DMS79 (cell line): ENCODE measurements at regions not wholly inside any gene's neighbourhood (a gene's known extent, or its start where the extent isn't known, plus 50 kb on each side); places are given as distances from the start of the nearest gene placed in this dataset.

Source experiments
- DNase-seq: peaks from one replicate; lab custom pipeline; 2025; lab: John Stamatoyannopoulos, UW

GRCh38 chr1:239733995-239734394 lies 347.6 kb downstream of the CHRM3 start:
- no peak for DNase-seq

- DNase-seq, result no peak
These were observed 348.7 kb downstream of the CHRM3 start for GRCh38 chr1:239735111-239735510.

DNA sequence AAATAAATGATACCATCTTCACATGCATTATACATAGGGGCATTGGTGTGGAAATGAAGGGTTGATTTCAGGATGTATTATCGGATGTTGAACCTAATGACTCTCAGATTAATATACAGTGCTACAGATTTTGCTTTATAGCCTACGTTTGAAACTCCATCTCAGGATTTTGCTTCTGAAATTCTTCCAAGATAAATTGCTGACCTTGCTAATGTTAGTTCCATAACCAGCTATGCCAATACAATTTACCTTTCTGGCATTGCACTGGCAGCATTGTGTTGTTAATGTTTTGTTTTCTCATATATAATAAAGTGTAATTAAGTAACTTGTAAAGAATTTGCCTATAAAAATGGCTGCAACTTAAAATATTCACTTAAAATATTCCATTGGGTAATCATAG lies 350.1 kb downstream of the CHRM3 start:
- no peak for DNase-seq

GRCh38 chr1:239739375-239739774 lies 352.3 kb upstream of the FMN2 start:
- DNase-seq, result no peak

GRCh38 chr1:239739919-239740318 lies 351.8 kb upstream of the FMN2 start:
- DNase-seq, result no peak

DNA sequence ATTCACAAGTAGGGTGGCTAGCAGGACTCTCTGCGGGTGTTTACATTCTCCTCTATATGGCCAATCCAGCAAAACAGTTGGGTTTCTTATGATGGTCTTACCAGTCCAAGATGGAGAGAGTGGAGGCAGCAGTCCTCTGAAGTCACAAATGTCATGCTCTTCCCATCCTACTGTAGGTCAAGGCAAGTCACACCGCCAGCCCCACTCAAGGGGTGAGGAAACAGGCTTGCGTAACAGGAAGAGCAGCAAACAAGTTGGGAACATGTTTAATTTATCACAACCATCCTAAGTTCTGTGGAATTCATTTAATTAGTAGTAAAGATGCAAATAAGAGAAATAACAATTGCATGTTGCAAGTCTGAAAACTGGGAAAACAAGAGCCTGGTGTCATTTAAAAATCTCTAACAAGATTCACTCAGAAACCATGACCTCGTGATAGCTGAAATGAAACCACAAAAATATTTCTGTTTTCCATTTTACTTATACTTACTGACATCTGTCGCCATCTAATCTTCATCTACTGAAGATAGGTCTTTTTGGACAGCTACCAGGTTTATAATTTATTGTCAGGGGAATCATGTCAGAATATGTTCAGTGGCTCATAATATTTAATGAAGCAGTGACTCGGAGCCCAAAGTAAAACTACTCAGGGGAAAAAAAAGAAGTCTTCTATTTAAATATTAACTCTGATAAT lies 349.1 kb upstream of the FMN2 start:
- DNase-seq, result no peak

DNA sequence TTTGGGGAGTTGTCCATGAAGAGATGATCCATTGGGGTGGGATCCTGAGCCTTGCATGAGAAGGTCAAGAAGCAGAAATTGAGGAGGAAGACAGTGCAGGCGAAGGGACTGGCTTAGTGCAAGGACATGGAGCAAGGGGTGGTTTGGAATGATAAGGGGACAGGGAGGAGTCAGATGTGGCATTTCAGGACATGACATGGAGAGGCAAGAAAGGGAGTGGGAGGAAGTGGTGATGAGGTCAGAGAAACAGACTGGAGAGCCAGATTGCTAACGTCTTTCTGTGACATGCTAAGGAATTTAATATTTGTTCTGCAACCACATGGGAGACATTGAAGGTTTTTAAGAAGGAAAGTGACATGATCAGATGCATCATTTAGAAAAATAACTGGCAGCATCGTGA lies 346.8 kb upstream of the FMN2 start:
- no peak for DNase-seq

DNA sequence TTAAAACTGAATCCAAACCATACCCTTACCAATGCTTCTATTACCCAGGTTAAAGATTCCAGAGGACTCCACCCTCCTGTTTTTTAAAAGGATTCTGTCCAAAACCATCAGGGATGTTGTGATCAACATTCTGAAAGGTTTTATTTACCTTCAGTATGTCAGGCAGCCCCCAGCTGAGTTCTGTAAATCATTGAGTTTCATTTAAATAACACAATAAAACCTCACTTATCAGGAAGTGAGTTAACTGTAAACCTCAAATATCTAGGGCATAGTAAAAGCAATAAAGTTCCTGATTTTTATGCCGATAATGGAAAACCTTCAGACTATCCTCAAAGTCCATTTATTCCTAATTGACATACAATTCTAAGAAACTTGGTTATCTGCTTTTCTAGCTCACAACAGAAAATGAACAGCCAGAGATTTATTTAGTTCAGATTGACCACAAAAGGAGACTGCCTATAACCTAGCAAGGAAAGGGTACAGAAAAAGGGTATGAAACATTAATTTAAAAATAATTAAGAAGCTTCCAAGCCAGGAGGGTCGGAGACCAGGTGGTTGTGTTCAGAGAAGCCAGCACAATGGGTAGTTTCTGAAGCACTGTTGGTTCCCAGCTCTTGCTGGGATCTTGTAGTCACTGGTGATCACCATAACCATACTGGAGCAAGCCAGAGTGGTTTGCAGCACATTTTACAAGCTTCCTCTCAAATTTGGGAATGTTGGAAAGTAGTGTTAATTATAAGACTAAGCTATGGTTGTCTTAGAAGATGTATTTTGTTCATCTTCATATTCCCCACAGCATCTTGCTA lies 336.4 kb upstream of the FMN2 start:
- no peak for DNase-seq

GRCh38 chr1:239757716-239758115 lies 334.0 kb upstream of the FMN2 start:
- DNase-seq, result no peak

DNA sequence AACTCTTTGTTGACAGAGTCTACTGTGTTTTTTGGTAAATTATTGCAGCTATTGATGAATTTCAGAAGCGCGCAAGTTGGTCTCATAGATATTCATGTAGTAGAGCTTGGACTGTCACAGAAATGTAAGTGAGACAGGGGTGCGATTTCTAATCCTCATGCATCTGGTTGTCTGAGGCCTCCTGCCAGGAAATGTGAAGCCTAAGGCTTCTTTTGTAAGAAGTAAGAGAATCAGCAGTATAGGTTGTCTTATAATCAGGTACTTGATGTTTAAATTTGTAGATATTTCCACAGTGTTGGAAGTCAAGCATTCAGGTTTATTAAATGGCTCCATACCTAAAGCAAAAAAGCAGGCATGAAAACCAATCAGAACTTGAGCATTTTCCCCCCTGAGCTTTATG lies 332.9 kb upstream of the FMN2 start:
- no peak for DNase-seq

DNA sequence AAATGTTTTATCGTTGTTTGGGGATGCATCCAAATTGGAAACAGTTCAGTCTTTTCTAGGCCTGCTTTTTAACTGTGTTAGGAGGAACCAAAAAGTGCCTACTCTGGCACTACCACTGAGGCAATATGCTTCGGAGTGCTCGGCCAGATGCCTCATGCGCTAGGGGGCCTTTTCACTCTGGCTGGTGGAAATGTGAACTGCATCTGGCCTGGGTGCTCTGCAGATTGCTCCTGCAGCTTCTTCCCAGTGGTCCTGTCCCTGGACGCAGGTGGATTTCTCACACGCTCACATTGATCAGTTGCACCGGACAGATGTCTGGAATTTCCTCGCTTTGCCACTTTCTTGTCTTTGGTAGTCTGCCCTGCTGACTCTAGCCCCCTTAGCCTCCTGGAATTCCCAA lies 330.2 kb upstream of the FMN2 start:
- DNase-seq, result no peak

DNA sequence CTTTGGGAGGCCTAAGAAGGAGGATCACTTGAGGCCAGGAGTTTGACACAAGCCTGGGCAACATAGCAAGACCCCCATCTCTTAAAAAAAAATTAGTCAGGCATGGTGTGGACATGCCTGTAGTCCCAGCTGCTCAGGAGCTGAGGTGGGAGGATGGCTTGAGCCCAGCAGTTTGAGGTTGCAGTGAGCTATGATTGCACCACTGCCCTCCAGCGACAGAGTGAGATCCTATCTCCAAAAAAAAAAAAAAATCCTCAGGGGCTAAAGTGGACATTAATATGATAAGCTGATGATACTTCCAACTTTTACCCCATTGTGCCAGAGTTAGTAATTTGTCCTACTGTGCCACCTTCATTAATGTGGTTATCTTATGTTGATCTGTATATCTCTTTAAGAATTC lies 327.8 kb upstream of the FMN2 start:
- no peak for DNase-seq

DNA sequence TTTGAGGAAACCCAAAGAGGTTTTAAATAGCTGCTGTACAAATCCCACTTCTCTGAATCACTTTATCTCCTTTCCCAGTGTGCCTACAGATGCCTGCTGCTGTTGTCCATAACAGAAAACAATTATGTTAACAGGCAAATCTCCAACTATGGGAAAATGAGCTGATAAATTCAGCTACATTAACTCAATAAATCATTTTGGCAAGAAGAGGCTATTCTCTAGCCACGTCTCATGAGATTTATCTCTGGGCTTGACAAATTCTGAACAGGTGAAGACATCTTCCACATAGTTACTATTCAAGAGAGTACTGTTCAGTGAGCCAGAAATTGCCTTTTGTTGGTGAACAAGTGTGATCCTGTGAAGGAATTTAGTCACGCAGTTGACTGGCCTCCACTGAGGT lies 327.1 kb upstream of the FMN2 start:
- no peak for DNase-seq

DNA sequence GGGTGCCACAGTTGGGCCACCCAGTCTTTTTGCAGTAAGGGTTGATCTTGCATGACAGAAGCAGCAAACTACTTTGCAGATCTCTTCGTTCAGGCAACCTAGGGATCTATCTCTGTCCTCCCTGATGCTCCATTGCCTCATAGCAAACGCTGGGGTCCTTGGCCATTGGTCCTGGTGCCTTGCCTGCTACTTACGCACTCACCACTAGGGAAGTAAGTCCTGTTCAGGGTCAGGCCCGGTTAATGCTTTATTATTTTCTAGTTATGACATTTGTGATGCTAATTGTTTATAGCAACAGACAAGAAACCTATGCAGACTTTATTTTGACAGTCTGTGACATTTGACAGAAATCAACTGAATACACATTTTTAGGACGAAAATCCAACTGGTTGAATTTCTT lies 326.5 kb upstream of the FMN2 start:
- no peak for DNase-seq

- DNase-seq, result no peak
These were observed 320.1 kb upstream of the FMN2 start for GRCh38 chr1:239771550-239771949.

DNA sequence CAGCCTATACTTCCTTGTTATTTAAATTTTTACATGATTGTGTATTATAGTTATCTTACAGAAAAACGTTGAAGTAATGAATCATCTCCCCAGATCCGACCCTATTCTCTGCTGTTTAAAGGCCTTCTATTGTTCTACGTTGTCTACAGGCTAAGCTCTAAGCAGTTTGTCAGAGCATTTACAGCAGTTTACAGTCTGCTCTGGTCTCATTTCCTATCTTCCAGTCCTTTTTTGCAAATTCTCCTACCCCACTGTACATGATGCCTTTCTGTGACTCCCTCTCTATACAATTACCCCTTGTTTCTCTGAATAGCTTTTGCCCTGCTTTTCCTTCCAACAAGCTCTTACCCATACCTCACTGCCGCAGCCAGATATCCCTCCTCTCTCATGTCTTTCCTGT lies 319.2 kb upstream of the FMN2 start:
- no peak for DNase-seq

- no peak for DNase-seq
These were observed 316.2 kb upstream of the FMN2 start for GRCh38 chr1:239775466-239775865.

DNA sequence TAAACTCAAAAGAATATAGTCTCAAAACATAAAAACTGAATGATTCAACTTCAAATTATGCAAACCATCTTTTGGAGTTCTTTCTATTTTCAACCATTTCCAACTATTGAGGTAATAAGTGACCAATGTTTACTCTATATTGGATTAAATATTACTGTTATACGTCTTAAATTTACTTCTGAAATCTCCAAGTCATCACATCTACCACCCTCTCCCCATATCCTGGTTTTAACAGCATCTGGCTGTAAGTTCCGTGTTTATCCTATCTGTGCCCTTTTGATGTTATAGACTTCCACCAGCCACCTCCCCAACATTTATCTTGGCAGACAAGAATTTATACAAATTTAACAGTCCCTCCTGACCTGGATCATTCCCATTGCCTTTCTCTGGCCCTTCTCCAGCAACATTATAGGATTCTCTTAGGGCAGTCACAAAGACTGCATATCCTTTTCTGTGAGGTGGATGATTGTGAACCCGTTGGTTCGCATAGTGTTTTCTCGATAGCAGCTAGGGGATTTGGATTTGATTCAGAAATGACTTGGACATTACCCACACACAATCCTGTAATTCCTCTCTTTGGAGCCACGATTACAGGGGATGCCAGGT lies 313.4 kb upstream of the FMN2 start:
- no peak for DNase-seq

DNA sequence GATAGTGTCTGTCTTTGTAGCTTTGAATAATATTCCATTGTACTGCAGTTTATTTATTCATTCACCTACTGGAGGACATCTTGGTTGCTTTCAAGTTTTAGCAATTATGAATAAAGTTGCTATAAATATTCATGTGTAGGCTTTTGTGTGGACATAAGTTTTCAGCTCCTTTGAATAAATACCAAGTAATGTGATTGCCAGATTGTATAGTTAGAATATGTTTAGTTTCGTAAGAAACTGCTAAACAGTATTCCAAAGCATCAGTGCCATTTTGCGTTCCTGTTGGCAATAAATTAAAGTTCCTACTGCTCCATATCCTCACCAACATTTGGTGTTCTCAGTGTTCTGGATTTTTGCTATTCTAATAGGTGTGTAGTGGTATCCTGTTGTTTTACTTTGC lies 311.7 kb upstream of the FMN2 start:
- no peak for DNase-seq

DNA sequence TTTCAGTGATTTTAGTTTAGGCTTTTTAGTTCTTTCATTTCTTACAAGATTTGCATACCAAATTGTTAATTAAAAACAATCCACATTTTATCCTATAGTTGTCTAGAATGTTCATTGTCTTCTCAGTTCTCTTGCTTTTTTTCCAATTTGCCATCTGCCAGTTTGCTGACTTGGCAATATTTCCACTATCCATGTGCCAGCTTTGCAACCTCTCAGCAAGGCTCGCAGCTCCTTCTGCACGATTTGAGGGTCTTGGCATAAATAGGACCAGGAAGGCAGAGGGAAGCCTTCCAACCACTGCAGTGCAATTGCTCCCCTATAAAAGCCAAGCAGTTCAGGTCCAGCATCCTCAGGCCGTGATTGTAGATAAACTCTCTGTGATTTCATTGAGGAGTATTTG lies 306.8 kb upstream of the FMN2 start:
- DNase-seq, result no peak

GRCh38 chr1:239785576-239785975 lies 306.1 kb upstream of the FMN2 start:
- DNase-seq, result no peak

GRCh38 chr1:239786464-239786863 lies 305.2 kb upstream of the FMN2 start:
- DNase-seq, result no peak

GRCh38 chr1:239792157-239792556 lies 299.5 kb upstream of the FMN2 start:
- DNase-seq, result no peak
